Epithelial cell of esophagus (primary cell): ENCODE measurements at regions not wholly inside any gene's neighbourhood (a gene's known extent, or its start where the extent isn't known, plus 50 kb on each side); places are given as distances from the start of the nearest gene placed in this dataset.
"Not testable (repeated sequence)": the region's sequence is repeated elsewhere in the genome, so short reads cannot be mapped to it uniquely, and the experiment has no call there.

Source experiments
- DNase-seq: peaks from one replicate; pipeline ENCODE4 v3.0.0; 2010; ENCODE audit warnings: low read depth
- H3K4me3 ChIP-seq: 2 replicates; pipeline ENCODE4 v1.5.1; 2011; ENCODE audit warnings: mild to moderate bottlenecking, low read length, control low read depth
- CTCF ChIP-seq: IDR thresholded peaks from 2 replicates; pipeline ENCODE4 v1.5.1; 2011; ENCODE audit warnings: low read depth, mild to moderate bottlenecking, low read length, control low read depth, inconsistent platforms; ENCODE audit not compliant: insufficient read depth; ENCODE audit errors: missing control alignments

GRCh38 chr7:45292481-45292880 lies 134.9 kb downstream of the RAMP3 start:
- DNase-seq: no peak
- no peak for TF ChIP-seq CTCF
- H3K4me3 ChIP-seq: no peak overlapping the region

GRCh38 chr7:45293295-45293942 lies 135.8 kb downstream of the RAMP3 start:
- no peak overlapping the region for H3K4me3 ChIP-seq
- TF ChIP-seq CTCF: no peak
- DNase-seq: no peak

GRCh38 chr7:45294559-45294958 lies 137.0 kb downstream of the RAMP3 start:
- no peak overlapping the region for H3K4me3 ChIP-seq
- no peak for TF ChIP-seq CTCF
- DNase-seq: no peak

- DNase-seq: no peak
- no peak for TF ChIP-seq CTCF
- no peak overlapping the region for H3K4me3 ChIP-seq
Measured at GRCh38 chr7:45295222-45295621, 137.6 kb downstream of the RAMP3 start.

- no peak for DNase-seq
- H3K4me3 ChIP-seq: no peak overlapping the region
Measured at GRCh38 chr7:45296748-45297147, 139.2 kb downstream of the RAMP3 start.

GRCh38 chr7:45306752-45307305 lies 149.2 kb downstream of the RAMP3 start:
- no peak for TF ChIP-seq CTCF
- DNase-seq: no peak
- no peak overlapping the region for H3K4me3 ChIP-seq

More at GRCh38 chr7:45296748-45297147, 139.2 kb downstream of the RAMP3 start:
- no peak for TF ChIP-seq CTCF

- H3K4me3 ChIP-seq: no peak overlapping the region
- no peak for DNase-seq
- no peak for TF ChIP-seq CTCF
Measured at GRCh38 chr7:45311597-45311996, 154.0 kb downstream of the RAMP3 start.

- not testable (repeated sequence) for H3K4me3 ChIP-seq, DNase-seq
Measured at GRCh38 chr7:45315512-45315911, 157.9 kb downstream of the RAMP3 start.
